HepG2 (cell line): ENCODE measurements at regions not wholly inside any gene's neighbourhood (a gene's known extent, or its start where the extent isn't known, plus 50 kb on each side); places are given as distances from the start of the nearest gene placed in this dataset.

Source experiments
- MAZ ChIP-seq, 2 experiments: sonication (generic) in 1 of 2; formaldehyde crosslinking in 1 of 2; IDR thresholded peaks; 2 replicates each; pipeline versions ENCODE4 v1.5.0 to v1.6.1; 2012 to 2020; ENCODE audit warnings: low read depth in 2 of 2, mild to moderate bottlenecking in 2 of 2, borderline replicate concordance in 1 of 2, improper control_type of control experiment in 1 of 2, low read length in 1 of 2, missing genetic modification reagents in 1 of 2, moderate library complexity in 1 of 2
- SYNCRIP ChIP-seq: fragments of 200-400 bp; formaldehyde crosslinking; IDR thresholded peaks from 2 replicates; pipeline ENCODE4 v1.6.1; 2018; ENCODE audit warnings: mild to moderate bottlenecking, low read depth, low read length; ENCODE audit not compliant: insufficient read depth
- TAF1 ChIP-seq: sonication (generic); formaldehyde crosslinking; IDR thresholded peaks from 2 replicates; pipeline ENCODE4 v1.4.0; 2020; ENCODE audit warnings: missing genetic modification reagents
- ZBTB49 ChIP-seq: sonication (generic); formaldehyde crosslinking; IDR thresholded peaks from 2 replicates; pipeline ENCODE4 v1.4.0; 2020; ENCODE audit warnings: missing genetic modification reagents, borderline replicate concordance
- TF ChIP-seq, protein P1 (sequence below): sonication (generic); formaldehyde crosslinking; IDR thresholded peaks from 2 replicates; pipeline ENCODE4 v1.5.0; 2020; ENCODE audit warnings: mild to moderate bottlenecking, missing genetic modification reagents, moderate library complexity

GRCh38 chr18:1995041-1995612 lies 576.2 kb downstream of the METTL4 start:
- no peak for TF ChIP-seq MAZ (IDR thresholded peaks at IDR 0.05; ENCODE audit: borderline replicate concordance, low read depth, low read length)
- TF ChIP-seq MAZ (CRISPR knock-in tag; IDR thresholded peaks at IDR 0.05; ENCODE audit: low read depth): no peak
- no peak for TF ChIP-seq SYNCRIP
- TF ChIP-seq, protein P1, sequence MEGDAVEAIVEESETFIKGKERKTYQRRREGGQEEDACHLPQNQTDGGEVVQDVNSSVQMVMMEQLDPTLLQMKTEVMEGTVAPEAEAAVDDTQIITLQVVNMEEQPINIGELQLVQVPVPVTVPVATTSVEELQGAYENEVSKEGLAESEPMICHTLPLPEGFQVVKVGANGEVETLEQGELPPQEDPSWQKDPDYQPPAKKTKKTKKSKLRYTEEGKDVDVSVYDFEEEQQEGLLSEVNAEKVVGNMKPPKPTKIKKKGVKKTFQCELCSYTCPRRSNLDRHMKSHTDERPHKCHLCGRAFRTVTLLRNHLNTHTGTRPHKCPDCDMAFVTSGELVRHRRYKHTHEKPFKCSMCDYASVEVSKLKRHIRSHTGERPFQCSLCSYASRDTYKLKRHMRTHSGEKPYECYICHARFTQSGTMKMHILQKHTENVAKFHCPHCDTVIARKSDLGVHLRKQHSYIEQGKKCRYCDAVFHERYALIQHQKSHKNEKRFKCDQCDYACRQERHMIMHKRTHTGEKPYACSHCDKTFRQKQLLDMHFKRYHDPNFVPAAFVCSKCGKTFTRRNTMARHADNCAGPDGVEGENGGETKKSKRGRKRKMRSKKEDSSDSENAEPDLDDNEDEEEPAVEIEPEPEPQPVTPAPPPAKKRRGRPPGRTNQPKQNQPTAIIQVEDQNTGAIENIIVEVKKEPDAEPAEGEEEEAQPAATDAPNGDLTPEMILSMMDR (CRISPR knock-in tag): no peak
- TF ChIP-seq ZBTB49 (CRISPR knock-in tag): no peak
- TF ChIP-seq TAF1 (CRISPR knock-in tag): no peak
